ENCODE measurements at regions not wholly inside any gene's neighbourhood (a gene's known extent, or its start where the extent isn't known, plus 50 kb on each side); places are given as distances from the start of the nearest gene placed in this dataset.

- no peak overlapping the region for H3K18ac ChIP-seq (ENCODE audit: insufficient read length, low read depth, low read length)
- no peak overlapping the region for H2BK15ac ChIP-seq (ENCODE audit: low read depth, low read length)
- H4K5ac ChIP-seq (ENCODE audit: insufficient read length, low read depth, low read length): no peak overlapping the region
- Mint-ChIP-seq H3K36me3 (ENCODE audit: insufficient read depth in 1 of 3, low read depth in 3 of 3) (peaks cover 9 to 22% (median 15%) of the 10 kb centered on the region in 3 experiments; a peak in 6 of 7 replicates), H3K9me3 (peaks cover 65 to 69% of the 10 kb centered on the region in 2 experiments), H3K4me1 (no peaks in the 10 kb centered on the region), H3K4me3 (no peak overlapping the region; a peak in 1 of 5 replicates), H3K27ac (no peak overlapping the region), H3K27me3 (ENCODE audit: low read depth) (peaks cover 5% of the 10 kb centered on the region; the same call in 1 of the 2 replicates)
- H3K9me3 ChIP-seq (ENCODE audit: control insufficient read depth, low read depth, low read length): peaks cover 64% of the 10 kb centered on the region
- no peak overlapping the region for H2AFZ ChIP-seq (ENCODE audit: low read length)
- no peak overlapping the region for H2BK20ac ChIP-seq (ENCODE audit: low read depth, low read length, poor library complexity, severe bottlenecking)
- no peak overlapping the region for H3K4me2 ChIP-seq (ENCODE audit: insufficient read depth, insufficient read length, low read length)
- TF ChIP-seq CTCF (conservative IDR thresholded peaks at IDR 0.05): no peak
- H3K79me1 ChIP-seq (ENCODE audit: insufficient read depth, low read depth, low read length, poor library complexity, severe bottlenecking): no peaks in the 10 kb centered on the region
- no peaks in the 10 kb centered on the region for H3K27me3 ChIP-seq (ENCODE audit: insufficient read depth, low read length)
- no peak overlapping the region for H4K91ac ChIP-seq (ENCODE audit: insufficient read length, low read depth, low read length)
- no peak overlapping the region for H2AK5ac ChIP-seq (ENCODE audit: insufficient read length, low read length)
- no peak overlapping the region for H3K14ac ChIP-seq (ENCODE audit: insufficient read depth, low read length)
- no peak overlapping the region for H3K27ac ChIP-seq (ENCODE audit: insufficient read length, low read depth, low read length)
- H3K4ac ChIP-seq (ENCODE audit: low read depth, low read length): no peak overlapping the region
- H3T11ph ChIP-seq (ENCODE audit: low read length): no peak overlapping the region
- H4K8ac ChIP-seq (replicated peaks; ENCODE audit: insufficient read length, low read depth, low read length): no peak overlapping the region
- no peaks in the 10 kb centered on the region for H3K23me2 ChIP-seq (ENCODE audit: insufficient read length, low read depth, low read length, poor library complexity, severe bottlenecking)
- no peaks in the 10 kb centered on the region for H3K79me2 ChIP-seq (ENCODE audit: insufficient read depth, low read length)
- H2BK5ac ChIP-seq (ENCODE audit: insufficient read length, low read length): no peak overlapping the region
- H4K20me1 ChIP-seq (ENCODE audit: control insufficient read depth, insufficient read depth, insufficient read length): no peaks in the 10 kb centered on the region
- H3K56ac ChIP-seq (ENCODE audit: insufficient read length, low read depth, low read length): no peak overlapping the region
- no peak overlapping the region for H2BK120ac ChIP-seq (ENCODE audit: low read depth, low read length, poor library complexity, severe bottlenecking)
- no peaks in the 10 kb centered on the region for H3K4me1 ChIP-seq (ENCODE audit: insufficient read depth, low read length)
- no peak overlapping the region for H3K9ac ChIP-seq (ENCODE audit: extremely low read depth, insufficient read length, low read length)
- no peak overlapping the region for H2BK12ac ChIP-seq (ENCODE audit: insufficient read length, low read depth, low read length)
- no CpG with 5 or more reads among the region's 11 CpGs for WGBS (ENCODE audit: extremely low coverage, insufficient read length, low lambda C conversion rate)
- peak; percentile 68 for DNase-seq
- no peak overlapping the region for H3K23ac ChIP-seq (ENCODE audit: insufficient read length, low read depth, low read length)
Observed at GRCh38 chr19:8922591-8922990, 87.6 kb downstream of the MUC16 start.
